NAMALWA (cell line): ENCODE measurements at regions not wholly inside any gene's neighbourhood (a gene's known extent, or its start where the extent isn't known, plus 50 kb on each side); places are given as distances from the start of the nearest gene placed in this dataset.

Experiments used
- DNase-seq: peaks from one replicate; pipeline ENCODE4 v3.0.0-alpha.2; 2015; ENCODE audit warnings: low spot score

GRCh38 chr18:75587131-75587530, 159.6 kb upstream of the SMIM21 start:
- no peak for DNase-seq

GRCh38 chr18:75586130-75586889, 158.8 kb upstream of the SMIM21 start:
- no peak for DNase-seq

- no peak for DNase-seq
Measured at GRCh38 chr18:75582940-75583339, 155.4 kb upstream of the SMIM21 start.

GRCh38 chr18:75582406-75582821, 154.9 kb upstream of the SMIM21 start:
- no peak for DNase-seq

- no peak for DNase-seq
Measured at GRCh38 chr18:75581336-75582131, 154.0 kb upstream of the SMIM21 start.

- no peak for DNase-seq
Measured at GRCh38 chr18:75574187-75574586, 146.7 kb upstream of the SMIM21 start.

GRCh38 chr18:75563150-75563549, 135.6 kb upstream of the SMIM21 start:
- no peak for DNase-seq

- no peak for DNase-seq
Measured at GRCh38 chr18:75562216-75562615, 134.7 kb upstream of the SMIM21 start.

GRCh38 chr18:75558790-75559189, 131.3 kb upstream of the SMIM21 start:
- DNase-seq: no peak

GRCh38 chr18:75556841-75557240, 129.3 kb upstream of the SMIM21 start:
- DNase-seq: no peak

GRCh38 chr18:75554644-75555185, 127.2 kb upstream of the SMIM21 start:
- DNase-seq: no peak

GRCh38 chr18:75554176-75554575, 126.7 kb upstream of the SMIM21 start:
- DNase-seq: no peak

- DNase-seq: no peak
Measured at GRCh38 chr18:75553021-75553420, 125.5 kb upstream of the SMIM21 start.

GRCh38 chr18:75551071-75551470, 123.6 kb upstream of the SMIM21 start:
- DNase-seq: no peak

GRCh38 chr18:75548353-75548905, 120.9 kb upstream of the SMIM21 start:
- DNase-seq: peak; percentile 88

GRCh38 chr18:75546964-75547363, 119.5 kb upstream of the SMIM21 start:
- DNase-seq: peak; percentile 23

GRCh38 chr18:75545189-75545588, 117.7 kb upstream of the SMIM21 start:
- DNase-seq: no peak

- DNase-seq: no peak
Measured at GRCh38 chr18:75544496-75544895, 117.0 kb upstream of the SMIM21 start.

- DNase-seq: no peak
Measured at GRCh38 chr18:75544051-75544481, 116.6 kb upstream of the SMIM21 start.

GRCh38 chr18:75538727-75539126, 111.2 kb upstream of the SMIM21 start:
- DNase-seq: no peak

- no peak for DNase-seq
Measured at GRCh38 chr18:75533950-75534349, 106.4 kb upstream of the SMIM21 start.

- DNase-seq: no peak
Measured at GRCh38 chr18:75533209-75533608, 105.7 kb upstream of the SMIM21 start.
